ENCODE measurements at regions not wholly inside any gene's neighbourhood (a gene's known extent, or its start where the extent isn't known, plus 50 kb on each side); places are given as distances from the start of the nearest gene placed in this dataset.

DNA sequence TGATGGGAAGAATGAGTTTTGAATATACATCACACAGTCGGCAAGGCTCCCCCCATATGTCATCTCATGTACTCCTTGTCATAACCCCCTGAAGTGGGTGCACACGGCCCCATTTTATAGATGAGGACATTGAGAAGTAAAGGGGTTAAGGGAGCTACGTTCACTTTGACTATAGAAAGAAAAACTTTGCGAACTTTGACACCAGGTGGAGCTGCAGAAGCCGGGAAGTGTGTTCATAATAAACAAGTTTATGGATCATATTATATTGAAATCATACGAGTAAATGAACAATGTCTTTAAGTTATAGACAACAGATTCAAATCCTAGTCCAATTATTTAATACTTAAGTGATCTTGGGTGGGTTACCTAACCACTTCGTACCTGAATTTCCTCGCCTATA lies 203.8 kb upstream of the PITX2 start:
- Histone ChIP-seq H3K4me1 (ENCODE audit: control insufficient read depth, extremely low read depth, insufficient read depth, low read length) (no peaks in the 10 kb centered on the region), H3K9me3 (replicated peaks; ENCODE audit: control insufficient read depth, insufficient read depth, low read length) (no peaks in the 10 kb centered on the region), H4K20me1 (replicated peaks; ENCODE audit: control insufficient read depth, extremely low read depth, insufficient read depth, low read length) (no peaks in the 10 kb centered on the region), H3K36me3 (ENCODE audit: control insufficient read depth in 2 of 2, extremely low read depth in 1 of 2, insufficient read depth in 2 of 2, low read length in 2 of 2) (no peaks in the 10 kb centered on the region), H3K9me1 (replicated peaks; ENCODE audit: control insufficient read depth, extremely low read depth, insufficient read depth, low read length) (no peaks in the 10 kb centered on the region), H3K4me3 (replicated peaks in 1 of 3; ENCODE audit: insufficient read depth in 1 of 3, low read depth in 1 of 3, low read length in 3 of 3) (no peak overlapping the region), H2AFZ (ENCODE audit: low read depth, low read length) (no peak overlapping the region), H3K27me3 (ENCODE audit: control insufficient read depth in 2 of 2, insufficient read depth in 2 of 2, low read length in 2 of 2) (no peaks in the 10 kb centered on the region), H3K4me2 (ENCODE audit: insufficient read depth, low read length) (no peak overlapping the region), H3K79me2 (ENCODE audit: control insufficient read depth, insufficient read depth, low read length) (no peaks in the 10 kb centered on the region), H3K27ac (ENCODE audit: insufficient read depth, low read depth, low read length) (no peak overlapping the region), H3K9ac (replicated peaks; ENCODE audit: extremely low read depth, insufficient read depth, low read length) (no peak overlapping the region)
- TF ChIP-seq FOS (IDR thresholded peaks at IDR 0.05; ENCODE audit: borderline replicate concordance, insufficient read depth, low read length) (no peak), JUN (IDR thresholded peaks at IDR 0.05; ENCODE audit: borderline replicate concordance, insufficient read depth, insufficient read length, low read depth) (no peak), GATA2 (IDR thresholded peaks at IDR 0.05; ENCODE audit: insufficient read depth, insufficient read length, low read depth, low read length) (no peak), EZH2 (IDR thresholded peaks at IDR 0.05; ENCODE audit: borderline replicate concordance, low read depth, low read length, severe bottlenecking) (no peak), POLR2AphosphoS5 (IDR thresholded peaks at IDR 0.05; ENCODE audit: insufficient read depth, low read depth, low read length) (no peak), POLR2A (IDR thresholded peaks at IDR 0.05; ENCODE audit: low read depth, low read length) (no peak), MYC (IDR thresholded peaks at IDR 0.05; ENCODE audit: low read depth, low read length) (no peak)
- TF ChIP-seq, protein P1, sequence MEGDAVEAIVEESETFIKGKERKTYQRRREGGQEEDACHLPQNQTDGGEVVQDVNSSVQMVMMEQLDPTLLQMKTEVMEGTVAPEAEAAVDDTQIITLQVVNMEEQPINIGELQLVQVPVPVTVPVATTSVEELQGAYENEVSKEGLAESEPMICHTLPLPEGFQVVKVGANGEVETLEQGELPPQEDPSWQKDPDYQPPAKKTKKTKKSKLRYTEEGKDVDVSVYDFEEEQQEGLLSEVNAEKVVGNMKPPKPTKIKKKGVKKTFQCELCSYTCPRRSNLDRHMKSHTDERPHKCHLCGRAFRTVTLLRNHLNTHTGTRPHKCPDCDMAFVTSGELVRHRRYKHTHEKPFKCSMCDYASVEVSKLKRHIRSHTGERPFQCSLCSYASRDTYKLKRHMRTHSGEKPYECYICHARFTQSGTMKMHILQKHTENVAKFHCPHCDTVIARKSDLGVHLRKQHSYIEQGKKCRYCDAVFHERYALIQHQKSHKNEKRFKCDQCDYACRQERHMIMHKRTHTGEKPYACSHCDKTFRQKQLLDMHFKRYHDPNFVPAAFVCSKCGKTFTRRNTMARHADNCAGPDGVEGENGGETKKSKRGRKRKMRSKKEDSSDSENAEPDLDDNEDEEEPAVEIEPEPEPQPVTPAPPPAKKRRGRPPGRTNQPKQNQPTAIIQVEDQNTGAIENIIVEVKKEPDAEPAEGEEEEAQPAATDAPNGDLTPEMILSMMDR (IDR thresholded peaks at IDR 0.05; ENCODE audit: extremely low read depth in 1 of 2, insufficient read depth in 1 of 2, low read depth in 1 of 2, low read length in 2 of 2) = no peak
- TF ChIP-seq, protein P2, sequence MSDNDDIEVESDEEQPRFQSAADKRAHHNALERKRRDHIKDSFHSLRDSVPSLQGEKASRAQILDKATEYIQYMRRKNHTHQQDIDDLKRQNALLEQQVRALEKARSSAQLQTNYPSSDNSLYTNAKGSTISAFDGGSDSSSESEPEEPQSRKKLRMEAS (IDR thresholded peaks at IDR 0.05; ENCODE audit: insufficient read depth, insufficient read length) = no peak
- no peak for DNase-seq (ENCODE audit: low read depth, low spot score)
- CTCF ChIA-PET = interaction anchor here (0.8 kb wide), 1 partner anchor 9 kb away, joined by 3 read pairs; no protein-coding TSS in a partner anchor
- dilution Hi-C loops (cut with MboI; ENCODE audit: extremely low pct_ligation_motif_present, low sequenced_read_pairs) (no loop called here), intact Hi-C loops (cut with micrococcal nuclease) (no loop called here)
- no peak for FAIRE-seq
- BruUV-seq (replicated peaks) = no TSS peak
- POLR2A ChIA-PET = no interaction called here

Measured in endothelial cell of umbilical vein (primary cell).